ENCODE measurements at regions not wholly inside any gene's neighbourhood (a gene's known extent, or its start where the extent isn't known, plus 50 kb on each side); places are given as distances from the start of the nearest gene placed in this dataset.

GRCh38 chr4:110970642-110971041 lies 347.8 kb upstream of the PITX2 start:
- Histone ChIP-seq H3K27me3 (replicated peaks in 1 of 4; ENCODE audit: control insufficient read depth in 3 of 4, extremely low read depth in 1 of 4, insufficient read depth in 3 of 4, low read length in 3 of 4) (no peaks in the 10 kb centered on the region), H4K91ac (replicated peaks; ENCODE audit: insufficient read length, low read length) (no peak overlapping the region), H3K56ac (replicated peaks; ENCODE audit: insufficient read length, low read depth, low read length) (no peak overlapping the region), H3K23me2 (ENCODE audit: low read depth, low read length) (no peaks in the 10 kb centered on the region), H2BK120ac (replicated peaks; ENCODE audit: low read depth, low read length) (no peak overlapping the region), H3K79me2 (ENCODE audit: control insufficient read depth in 1 of 2, insufficient read depth in 2 of 2, low read length in 2 of 2) (no peaks in the 10 kb centered on the region), H2BK12ac (ENCODE audit: low read depth, low read length) (no peak overlapping the region), H3K9me3 (ENCODE audit: insufficient read depth in 2 of 2, low read depth in 1 of 2, low read length in 1 of 2) (no peaks in the 10 kb centered on the region), H4K20me1 (replicated peaks in 1 of 2; ENCODE audit: control insufficient read depth in 1 of 2, insufficient read depth in 2 of 2, low read length in 2 of 2) (peaks cover 0 to 2% of the 10 kb centered on the region in 2 experiments), H3K4me2 (ENCODE audit: insufficient read depth in 1 of 2, low read depth in 2 of 2, low read length in 2 of 2) (no peak overlapping the region), H2AFZ (ENCODE audit: low read length) (0 out of 2 replicates have a peak overlapping the region, but pooled peaks have one; percentile 42), H3K4me1 (replicated peaks in 1 of 4; ENCODE audit: control insufficient read depth in 3 of 4, insufficient read depth in 4 of 4, low read length in 3 of 4) (no peaks in the 10 kb centered on the region), H4K5ac (ENCODE audit: insufficient read length, low read depth, low read length) (no peak overlapping the region), H2BK5ac (ENCODE audit: low read depth, low read length) (no peak overlapping the region), H3K4ac (replicated peaks; ENCODE audit: insufficient read length, low read depth, low read length) (no peak overlapping the region), H3K36me3 (ENCODE audit: control insufficient read depth in 2 of 4, insufficient read depth in 4 of 4, low read length in 3 of 4) (no peaks in the 10 kb centered on the region), H2AK5ac (ENCODE audit: low read depth, low read length) (no peak overlapping the region), H2BK15ac (ENCODE audit: low read length) (no peak overlapping the region), H3K4me3 (ENCODE audit: extremely low read depth in 1 of 4, insufficient read depth in 2 of 4, low read depth in 3 of 4, low read length in 4 of 4) (no peak overlapping the region), H2BK20ac (ENCODE audit: low read length) (no peak overlapping the region), H3K79me1 (ENCODE audit: low read depth, low read length) (no peaks in the 10 kb centered on the region), H4K8ac (ENCODE audit: extremely low read depth, insufficient read depth, low read length) (no peak overlapping the region), H3K23ac (ENCODE audit: insufficient read length) (no peak overlapping the region), H3K18ac (ENCODE audit: extremely low read depth, low read length) (no peak overlapping the region), H3K27ac (ENCODE audit: low read depth, low read length) (no peak overlapping the region), H3K9ac (replicated peaks in 1 of 4; ENCODE audit: extremely low read depth in 1 of 4, low read depth in 3 of 4, low read length in 3 of 4) (no peak overlapping the region), H3K14ac (ENCODE audit: insufficient read length) (no peak overlapping the region)
- TF ChIP-seq CTCF (IDR thresholded peaks at IDR 0.05; ENCODE audit: control extremely low read depth in 1 of 3, insufficient read depth in 1 of 3, low read depth in 1 of 3, low read length in 3 of 3) (peak; percentile 57 to 86 (median 70)), JUN (IDR thresholded peaks at IDR 0.05; ENCODE audit: low read depth, low read length) (0 out of 2 replicates have a peak, but pooled peaks have one; percentile 8), JUND (IDR thresholded peaks at IDR 0.05; ENCODE audit: low read length) (peak; percentile 81), NANOG (IDR thresholded peaks at IDR 0.05; ENCODE audit: insufficient read depth, low read depth, low read length, poor library complexity, severe bottlenecking) (no peak), CEBPB (IDR thresholded peaks at IDR 0.05; ENCODE audit: low read depth, low read length) (0 out of 2 replicates have a peak, but pooled peaks have one; percentile 18), RAD21 (IDR thresholded peaks at IDR 0.05 in 1 of 2, conservative IDR thresholded peaks at IDR 0.05 in 1 of 2; ENCODE audit: low read depth in 2 of 2, low read length in 2 of 2) (peak; percentile 89 to 90), USF2 (IDR thresholded peaks at IDR 0.05; ENCODE audit: low read length) (no peak), FOSL1 (IDR thresholded peaks at IDR 0.05; ENCODE audit: insufficient read depth, low read depth, low read length) (no peak)
- 16% methylated on average over 3 of the region's 3 CpGs; no CpG with 5 or more reads in 1 of the 2 experiments for WGBS, 2 experiments (ENCODE audit: extremely low coverage in 1 of 2, insufficient coverage in 1 of 2, insufficient read length in 1 of 2, insufficient replicate concordance in 2 of 2, low coverage in 1 of 2, low lambda C conversion rate in 2 of 2, missing lambda C conversion rate in 1 of 2)
- DNase-seq (ENCODE audit: low read depth in 1 of 2, low spot score in 2 of 2) (peak; percentile 49 to 81), FAIRE-seq (peak; percentile 81)
- POLR2A ChIA-PET (ENCODE audit: partially characterized antibody) = no interaction called here
- CTCF ChIA-PET (ENCODE audit: partially characterized antibody) = interaction anchor here (0.6 to 2.0 kb wide), 14 partner anchors 8 to 499 kb away, joined by 3 to 11 read pairs (median 4); partner anchors contain the start of gene PITX2
